ENCODE measurements at regions not wholly inside any gene's neighbourhood (a gene's known extent, or its start where the extent isn't known, plus 50 kb on each side); places are given as distances from the start of the nearest gene placed in this dataset.

DNA sequence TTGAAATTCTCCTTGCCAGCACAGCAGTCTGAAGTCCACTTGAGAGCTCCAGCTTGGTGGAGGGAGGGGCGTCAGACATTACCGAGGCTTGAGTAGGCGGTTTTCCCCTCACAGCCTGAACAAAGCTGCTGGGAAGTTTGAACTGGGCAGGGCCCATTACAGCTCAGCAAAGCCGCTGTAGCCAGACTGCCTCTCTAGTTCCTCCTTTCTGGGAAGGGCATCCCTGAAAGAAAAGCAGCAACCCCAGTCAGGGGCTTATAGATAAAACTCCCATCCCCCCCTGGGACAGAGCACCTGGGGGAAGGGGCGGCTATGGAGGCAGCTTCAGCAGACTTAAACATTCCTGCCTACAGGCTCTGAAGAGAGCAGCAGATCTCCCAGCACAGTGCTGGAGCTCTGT, 325.3 kb downstream of the GJA1 start:
- DNase-seq (ENCODE audit: low read depth in 1 of 2, low spot score in 1 of 2), result no peak
- TF ChIP-seq, protein P1, sequence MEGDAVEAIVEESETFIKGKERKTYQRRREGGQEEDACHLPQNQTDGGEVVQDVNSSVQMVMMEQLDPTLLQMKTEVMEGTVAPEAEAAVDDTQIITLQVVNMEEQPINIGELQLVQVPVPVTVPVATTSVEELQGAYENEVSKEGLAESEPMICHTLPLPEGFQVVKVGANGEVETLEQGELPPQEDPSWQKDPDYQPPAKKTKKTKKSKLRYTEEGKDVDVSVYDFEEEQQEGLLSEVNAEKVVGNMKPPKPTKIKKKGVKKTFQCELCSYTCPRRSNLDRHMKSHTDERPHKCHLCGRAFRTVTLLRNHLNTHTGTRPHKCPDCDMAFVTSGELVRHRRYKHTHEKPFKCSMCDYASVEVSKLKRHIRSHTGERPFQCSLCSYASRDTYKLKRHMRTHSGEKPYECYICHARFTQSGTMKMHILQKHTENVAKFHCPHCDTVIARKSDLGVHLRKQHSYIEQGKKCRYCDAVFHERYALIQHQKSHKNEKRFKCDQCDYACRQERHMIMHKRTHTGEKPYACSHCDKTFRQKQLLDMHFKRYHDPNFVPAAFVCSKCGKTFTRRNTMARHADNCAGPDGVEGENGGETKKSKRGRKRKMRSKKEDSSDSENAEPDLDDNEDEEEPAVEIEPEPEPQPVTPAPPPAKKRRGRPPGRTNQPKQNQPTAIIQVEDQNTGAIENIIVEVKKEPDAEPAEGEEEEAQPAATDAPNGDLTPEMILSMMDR (IDR thresholded peaks at IDR 0.05; ENCODE audit: low read depth, low read length), result no peak
- Histone ChIP-seq H3K36me3 (no peaks in the 10 kb centered on the region), H3K4me1 (ENCODE audit: low read depth) (no peaks in the 10 kb centered on the region), H3K9me3 (ENCODE audit: low read depth) (no peaks in the 10 kb centered on the region), H3K4me3 (no peak overlapping the region), H3K27me3 (no peaks in the 10 kb centered on the region), H3K27ac (no peak overlapping the region)

DNA sequence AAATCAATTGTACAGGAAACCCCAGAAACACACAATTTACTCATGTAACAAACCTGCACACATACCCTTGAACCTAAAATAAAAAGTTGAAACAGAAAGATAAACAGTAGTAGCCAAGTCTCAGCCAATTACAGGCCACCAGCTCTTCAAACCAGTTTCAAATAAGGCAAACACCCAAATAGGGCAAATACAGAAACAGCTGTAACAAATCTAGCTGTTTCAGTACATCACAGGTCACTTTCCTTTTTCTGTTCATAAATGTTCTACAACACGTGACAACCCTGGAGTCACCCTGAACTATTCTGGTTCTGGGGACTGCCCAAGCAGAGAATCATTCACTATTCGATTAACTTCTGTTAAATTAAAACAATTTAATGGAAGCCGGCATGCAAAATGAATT, 329.0 kb downstream of the GJA1 start:
- Histone ChIP-seq H3K36me3 (no peaks in the 10 kb centered on the region), H3K27me3 (no peaks in the 10 kb centered on the region), H3K4me3 (no peak overlapping the region), H3K27ac (no peak overlapping the region), H3K9me3 (ENCODE audit: low read depth) (no peaks in the 10 kb centered on the region), H3K4me1 (ENCODE audit: low read depth) (no peaks in the 10 kb centered on the region)
- TF ChIP-seq, protein P1 (IDR thresholded peaks at IDR 0.05; ENCODE audit: low read depth, low read length), result no peak
- no peak for DNase-seq (ENCODE audit: low read depth in 1 of 2, low spot score in 1 of 2)

DNA sequence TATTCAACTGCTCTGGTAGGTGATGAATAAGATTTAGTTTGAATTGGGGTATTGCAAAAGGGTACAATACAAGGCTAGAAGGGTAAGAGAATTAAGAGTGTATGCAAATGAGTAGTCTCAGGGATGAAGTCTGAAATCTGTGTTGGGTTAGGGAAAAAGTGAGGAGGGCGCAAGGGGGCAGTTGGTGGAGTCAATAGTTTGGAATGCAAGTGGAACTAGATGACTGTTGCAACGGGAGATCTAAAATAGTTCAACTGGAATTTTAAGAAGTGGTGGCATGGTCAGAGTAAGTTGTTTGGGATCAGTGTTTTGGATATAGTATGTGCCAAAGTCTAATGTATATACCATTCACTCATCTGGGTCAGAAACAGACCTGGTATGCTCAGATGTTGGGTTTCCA, 329.6 kb downstream of the GJA1 start:
- no peak overlapping the region for H3K4me3 ChIP-seq
- H3K27ac ChIP-seq, result no peak overlapping the region
- H3K4me1 ChIP-seq (ENCODE audit: low read depth), result no peaks in the 10 kb centered on the region
- no peaks in the 10 kb centered on the region for H3K36me3 ChIP-seq
- no peaks in the 10 kb centered on the region for H3K27me3 ChIP-seq
- DNase-seq (ENCODE audit: low read depth in 1 of 2, low spot score in 1 of 2), result no peak
- no peaks in the 10 kb centered on the region for H3K9me3 ChIP-seq (ENCODE audit: low read depth)
- TF ChIP-seq, protein P1 (IDR thresholded peaks at IDR 0.05; ENCODE audit: low read depth, low read length), result no peak

DNA sequence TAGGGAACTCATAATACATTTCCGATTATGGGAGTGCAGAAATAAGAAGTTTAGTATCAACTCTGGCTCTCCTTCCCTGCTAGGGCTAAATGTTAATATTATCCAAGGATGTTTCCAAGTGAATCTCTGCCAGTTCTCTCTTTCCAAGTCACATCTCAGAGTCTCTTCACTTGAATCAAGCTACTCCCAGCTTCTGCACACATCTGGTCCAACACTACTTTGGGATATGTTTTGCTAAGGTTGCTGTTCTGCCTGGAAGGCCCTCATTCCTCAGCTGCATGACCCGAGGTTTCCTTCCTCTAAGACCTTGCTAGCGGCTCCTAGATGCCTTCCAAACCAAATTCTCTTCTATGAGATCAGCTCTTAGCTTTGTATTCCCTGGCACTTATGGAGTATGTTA, 331.8 kb downstream of the GJA1 start:
- Histone ChIP-seq H3K27ac (no peak overlapping the region), H3K36me3 (no peaks in the 10 kb centered on the region), H3K4me1 (ENCODE audit: low read depth) (no peaks in the 10 kb centered on the region), H3K27me3 (no peaks in the 10 kb centered on the region), H3K4me3 (no peak overlapping the region), H3K9me3 (ENCODE audit: low read depth) (no peaks in the 10 kb centered on the region)
- TF ChIP-seq, protein P1 (IDR thresholded peaks at IDR 0.05; ENCODE audit: low read depth, low read length), result no peak
- no peak for DNase-seq (ENCODE audit: low read depth in 1 of 2, low spot score in 1 of 2)

- TF ChIP-seq, protein P1 (IDR thresholded peaks at IDR 0.05; ENCODE audit: low read depth, low read length), result no peak
- Histone ChIP-seq H3K4me1 (ENCODE audit: low read depth) (no peaks in the 10 kb centered on the region), H3K27me3 (no peaks in the 10 kb centered on the region), H3K9me3 (ENCODE audit: low read depth) (no peaks in the 10 kb centered on the region), H3K27ac (no peak overlapping the region), H3K4me3 (no peak overlapping the region), H3K36me3 (no peaks in the 10 kb centered on the region)
- DNase-seq (ENCODE audit: low read depth in 1 of 2, low spot score in 1 of 2), result no peak
These were observed 335.5 kb downstream of the GJA1 start for GRCh38 chr6:121770943-121771342.

Data from cardiac muscle cell (in vitro differentiated cells and primary cell).